GM13977 (cell line): ENCODE measurements at regions not wholly inside any gene's neighbourhood (a gene's known extent, or its start where the extent isn't known, plus 50 kb on each side); places are given as distances from the start of the nearest gene placed in this dataset.

Source experiments
- DNase-seq: peaks from one replicate; pipeline ENCODE4 v3.0.0; 2012; ENCODE audit warnings: low spot score
- in situ Hi-C: fragments of 300-500 bp; cut with MboI; formaldehyde crosslinking; loops from one replicate; pipeline ENCODE4 v1.12.0; 2022; ENCODE audit warnings: low sequenced_read_pairs, low pct_unique_long_range_greater_than_20kb, mixed read lengths, inconsistent platforms; ENCODE audit not compliant: unreplicated experiment
- TF ChIP-seq, protein P1 (sequence below): IDR thresholded peaks from 2 replicates; pipeline ENCODE4 v1.5.1; 2012; ENCODE audit warnings: mild to moderate bottlenecking, control low read depth; ENCODE audit not compliant: insufficient read depth; ENCODE audit errors: extremely low read depth, missing control alignments

DNA sequence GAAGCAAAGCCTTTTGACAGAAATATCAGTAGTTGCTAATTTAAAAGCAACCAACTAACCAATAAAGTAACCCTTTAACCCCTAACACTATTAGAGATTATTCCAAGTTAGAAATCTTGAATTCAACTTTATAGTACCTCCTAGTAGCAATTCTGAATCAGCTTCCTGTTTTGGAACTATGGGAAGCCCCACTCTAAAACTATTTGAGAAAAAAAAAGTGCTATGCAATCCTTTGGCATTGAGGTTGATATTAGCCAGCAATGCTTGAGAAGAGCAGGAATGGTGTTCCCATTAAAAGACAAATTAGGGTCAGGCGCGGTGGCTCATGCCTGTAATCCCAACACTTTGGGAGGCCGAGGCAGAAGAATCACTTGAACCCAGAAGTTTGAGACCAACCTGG, 306.2 kb upstream of the ZFP64 start:
- in situ Hi-C loops = no loop called here
- TF ChIP-seq, protein P1, sequence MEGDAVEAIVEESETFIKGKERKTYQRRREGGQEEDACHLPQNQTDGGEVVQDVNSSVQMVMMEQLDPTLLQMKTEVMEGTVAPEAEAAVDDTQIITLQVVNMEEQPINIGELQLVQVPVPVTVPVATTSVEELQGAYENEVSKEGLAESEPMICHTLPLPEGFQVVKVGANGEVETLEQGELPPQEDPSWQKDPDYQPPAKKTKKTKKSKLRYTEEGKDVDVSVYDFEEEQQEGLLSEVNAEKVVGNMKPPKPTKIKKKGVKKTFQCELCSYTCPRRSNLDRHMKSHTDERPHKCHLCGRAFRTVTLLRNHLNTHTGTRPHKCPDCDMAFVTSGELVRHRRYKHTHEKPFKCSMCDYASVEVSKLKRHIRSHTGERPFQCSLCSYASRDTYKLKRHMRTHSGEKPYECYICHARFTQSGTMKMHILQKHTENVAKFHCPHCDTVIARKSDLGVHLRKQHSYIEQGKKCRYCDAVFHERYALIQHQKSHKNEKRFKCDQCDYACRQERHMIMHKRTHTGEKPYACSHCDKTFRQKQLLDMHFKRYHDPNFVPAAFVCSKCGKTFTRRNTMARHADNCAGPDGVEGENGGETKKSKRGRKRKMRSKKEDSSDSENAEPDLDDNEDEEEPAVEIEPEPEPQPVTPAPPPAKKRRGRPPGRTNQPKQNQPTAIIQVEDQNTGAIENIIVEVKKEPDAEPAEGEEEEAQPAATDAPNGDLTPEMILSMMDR = no peak
- DNase-seq = no peak

DNA sequence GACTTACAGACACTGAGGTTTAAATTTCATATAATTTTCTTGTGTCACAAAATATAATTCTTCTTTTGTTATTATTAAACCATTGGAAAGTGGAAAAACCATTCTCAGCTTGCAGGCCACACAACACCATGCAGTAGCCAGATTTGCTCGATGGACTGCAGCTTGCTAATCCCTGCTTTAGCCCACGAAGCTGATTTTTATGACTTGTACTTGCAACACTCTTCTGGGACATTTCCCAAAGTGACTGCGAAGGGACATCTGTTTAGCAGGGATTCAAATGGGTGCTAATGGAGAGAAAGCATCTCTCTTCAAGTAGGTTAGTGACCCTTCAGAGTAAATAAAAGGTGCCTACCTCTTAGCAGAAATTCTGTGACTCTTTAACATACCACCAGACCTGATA, 304.6 kb upstream of the ZFP64 start:
- no peak for DNase-seq
- TF ChIP-seq, protein P1 = no peak
- in situ Hi-C loops = no loop called here

DNA sequence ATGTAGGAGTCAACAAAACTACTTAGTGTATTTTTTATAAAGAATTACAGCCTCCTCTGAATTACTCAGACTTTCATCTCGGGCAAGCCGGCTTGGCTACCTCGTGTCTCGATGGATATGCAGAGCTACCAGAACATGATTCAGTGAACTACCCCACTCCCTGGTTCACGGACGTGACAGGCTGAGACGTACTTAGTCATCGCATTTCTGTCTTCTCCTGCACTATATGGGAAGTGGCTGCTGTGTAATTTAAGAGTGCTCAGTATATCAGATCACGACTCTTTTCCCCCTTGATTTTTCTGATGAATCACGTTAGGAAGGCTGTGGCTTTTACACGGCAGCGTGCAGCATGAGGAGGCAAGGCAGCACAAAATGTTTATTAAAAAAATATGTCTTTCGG, 302.7 kb upstream of the ZFP64 start:
- TF ChIP-seq, protein P1 = no peak
- DNase-seq = no peak
- in situ Hi-C loops = no loop called here

DNA sequence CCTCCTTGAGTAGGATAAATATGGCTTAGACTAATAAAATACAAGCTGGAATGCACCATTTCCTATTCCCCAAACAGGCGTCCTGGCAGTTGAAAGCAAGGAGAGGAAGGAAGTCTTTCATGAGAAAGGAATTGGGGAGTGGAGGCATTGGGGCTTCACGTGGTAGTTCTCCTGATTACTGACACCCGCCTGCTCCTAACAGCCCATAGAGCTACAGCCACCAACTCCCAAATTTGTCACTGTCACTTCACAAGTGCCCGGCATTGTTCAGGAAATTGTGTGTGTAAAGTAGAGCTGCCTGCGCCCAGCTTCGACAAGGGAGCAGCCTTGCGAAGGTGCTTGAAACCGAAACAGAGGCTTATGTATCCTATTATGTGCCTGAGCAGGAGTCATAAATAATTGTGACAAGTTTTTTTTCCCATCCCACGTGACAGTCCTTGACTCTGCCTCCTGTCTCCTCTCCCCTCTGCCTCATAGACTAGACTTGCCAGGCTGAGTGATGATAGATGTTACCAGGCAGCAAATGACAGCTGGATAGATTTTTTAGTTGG, 301.7 kb upstream of the ZFP64 start:
- in situ Hi-C loops = no loop called here
- DNase-seq = no peak

DNA sequence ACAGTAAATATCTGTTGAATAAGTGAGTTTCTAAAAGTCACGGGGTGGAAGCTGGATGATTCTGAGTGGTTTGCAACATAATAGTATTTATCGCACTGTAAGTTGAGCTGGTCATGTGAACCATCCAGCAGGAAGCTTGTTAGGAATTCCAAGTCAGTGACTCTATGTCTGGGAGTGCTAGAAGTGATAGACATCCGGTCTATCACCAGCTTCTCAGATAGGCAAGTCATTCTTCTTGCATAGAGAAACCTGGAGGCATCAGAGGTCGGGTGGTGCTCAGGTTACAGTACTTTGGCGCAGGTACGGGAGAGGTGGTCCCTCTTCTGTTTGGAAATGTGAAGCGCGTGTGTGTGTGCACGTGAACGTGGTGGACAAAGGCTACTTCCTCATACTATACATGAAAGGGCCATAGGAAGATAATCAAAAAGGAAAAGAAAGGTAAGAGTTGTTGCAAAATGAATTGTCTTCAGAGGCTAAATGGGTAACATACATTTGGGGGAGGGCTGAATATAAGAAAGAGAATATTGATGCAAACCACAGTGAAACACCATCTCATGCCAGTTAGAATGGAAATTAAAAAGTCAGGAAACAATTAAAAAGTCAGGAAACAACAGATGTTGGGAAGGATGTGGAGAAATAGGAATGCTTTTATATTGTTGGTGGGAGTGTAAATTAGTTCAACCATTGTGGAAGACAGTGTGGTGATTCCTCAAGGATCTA, 299.3 kb upstream of the ZFP64 start:
- in situ Hi-C loops = no loop called here
- TF ChIP-seq, protein P1 = no peak
- no peak for DNase-seq

More for the DNA sequence above, 301.7 kb upstream of the ZFP64 start:
- TF ChIP-seq, protein P1 = no peak

DNA sequence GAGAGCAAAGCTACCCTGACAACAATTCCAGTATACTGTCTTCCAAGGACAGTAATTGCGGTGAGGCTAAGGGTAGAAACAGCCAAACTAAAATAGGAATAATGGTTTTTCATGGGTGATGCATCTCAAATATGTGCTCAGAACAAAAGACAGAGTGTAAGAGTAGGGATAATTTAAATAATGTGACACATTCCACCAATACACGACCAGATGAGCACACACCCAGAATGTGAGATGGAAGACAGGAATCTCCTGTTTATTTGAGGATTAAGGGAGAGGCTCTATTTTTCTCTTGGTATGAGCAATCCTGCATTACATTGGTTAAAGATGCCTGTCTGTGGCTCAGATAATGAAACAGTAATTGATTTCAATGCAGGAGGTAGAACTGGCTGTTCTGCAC, 292.9 kb upstream of the ZFP64 start:
- in situ Hi-C loops = no loop called here

More for the DNA sequence above, 292.9 kb upstream of the ZFP64 start:
- DNase-seq = no peak
- TF ChIP-seq, protein P1 = no peak
